Colon (tissue), 2 donors: ENCODE measurements at regions not wholly inside any gene's neighbourhood (a gene's known extent, or its start where the extent isn't known, plus 50 kb on each side); places are given as distances from the start of the nearest gene placed in this dataset.
"Not testable (repeated sequence)": the region's sequence is repeated elsewhere in the genome, so short reads cannot be mapped to it uniquely, and the experiment has no call there.

ENCODE experiments used
- FAIRE-seq: peaks from 2 replicates; lab custom pipeline; 2012; peaks lifted over from hg19 to GRCh38; lab: Jason Lieb, UNC
- donor health status: control.
- donor health status: control.

- no peak for FAIRE-seq
These were observed 407.7 kb upstream of the GRAMD2B start for GRCh38 chr5:126015235-126016181.

DNA sequence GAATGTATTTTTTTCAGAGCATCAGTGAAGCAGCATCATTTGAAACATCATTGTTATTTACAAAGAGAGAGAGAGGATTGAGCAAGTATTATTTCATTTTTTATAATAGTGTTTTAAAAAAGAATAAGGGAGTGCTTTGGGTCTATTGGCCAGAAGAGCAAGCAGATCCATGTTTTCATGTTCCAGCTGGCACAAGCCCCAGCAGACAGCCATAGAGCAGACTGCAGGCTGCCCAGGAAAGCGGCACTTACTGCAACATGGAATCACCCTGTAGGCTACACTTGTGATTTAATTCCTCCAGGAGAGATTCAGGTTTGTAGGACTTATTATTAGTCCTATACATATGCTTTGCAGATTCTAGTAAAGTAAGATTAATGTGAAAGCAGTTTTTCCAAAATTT is 407.0 kb upstream of the GRAMD2B start:
- no peak for FAIRE-seq

DNA sequence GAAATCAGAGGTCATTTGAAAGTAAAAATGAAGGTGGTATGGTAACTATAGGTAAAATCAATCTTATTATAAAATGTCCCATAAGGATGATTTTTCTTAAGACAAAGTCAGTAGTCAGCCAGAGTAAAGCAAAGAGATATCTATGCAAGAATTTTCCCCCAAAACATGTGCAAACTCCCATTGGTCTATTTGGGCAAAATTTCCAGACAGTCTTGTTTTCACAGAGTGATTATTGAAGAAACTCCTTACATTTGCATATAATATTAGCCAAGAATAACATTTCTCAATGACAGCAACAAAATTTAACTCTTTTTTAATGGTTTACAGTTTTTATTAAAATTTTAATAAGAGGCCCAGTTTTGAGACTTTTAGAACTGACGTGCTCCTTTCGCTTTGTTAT is 406.1 kb upstream of the GRAMD2B start:
- FAIRE-seq: no peak

DNA sequence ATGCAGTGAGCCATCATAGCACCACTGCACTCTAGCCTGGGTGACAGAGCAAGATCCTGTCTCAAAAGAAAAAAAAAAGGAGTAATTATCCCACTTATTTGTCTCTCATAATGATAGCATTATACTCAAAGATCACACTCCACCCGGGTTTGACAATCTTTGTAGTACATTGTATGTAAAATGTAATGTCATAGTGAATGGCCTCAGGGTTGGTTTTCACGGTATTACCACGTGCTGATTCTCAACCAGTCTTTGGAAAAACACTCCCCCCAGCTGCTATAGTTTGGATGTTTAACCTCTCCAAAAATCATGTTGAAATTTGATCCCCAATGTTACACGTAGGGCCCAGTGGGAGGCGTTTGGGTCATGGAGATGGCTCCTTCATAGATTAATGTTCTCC is 402.4 kb upstream of the GRAMD2B start:
- no peak for FAIRE-seq

- FAIRE-seq: no peak
These were observed 399.2 kb upstream of the GRAMD2B start for GRCh38 chr5:126023994-126024441.

- no peak for FAIRE-seq
These were observed 396.1 kb upstream of the GRAMD2B start for GRCh38 chr5:126027149-126027548.

GRCh38 chr5:126027652-126028051 is 395.6 kb upstream of the GRAMD2B start:
- FAIRE-seq: no peak

- FAIRE-seq: no peak
These were observed 394.9 kb upstream of the GRAMD2B start for GRCh38 chr5:126028336-126028735.

DNA sequence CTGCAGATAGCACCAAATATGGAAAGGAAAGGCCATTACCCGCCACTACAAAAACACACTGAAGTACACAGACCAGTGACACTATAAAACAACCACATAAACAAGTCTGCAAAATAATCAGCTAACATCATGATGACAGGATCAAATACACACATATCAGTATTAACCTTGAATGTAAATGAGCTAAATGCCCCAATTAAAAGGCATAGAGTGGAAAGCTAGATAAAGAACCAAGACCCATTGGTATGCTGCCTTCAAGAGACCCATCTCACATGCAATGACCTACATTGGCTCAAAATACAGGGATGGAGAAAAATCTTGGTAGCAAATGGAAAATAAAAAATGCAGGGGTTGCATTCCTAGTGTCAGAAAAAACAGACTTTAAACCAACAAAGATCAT is 393.9 kb upstream of the GRAMD2B start:
- not testable (repeated sequence) for FAIRE-seq

DNA sequence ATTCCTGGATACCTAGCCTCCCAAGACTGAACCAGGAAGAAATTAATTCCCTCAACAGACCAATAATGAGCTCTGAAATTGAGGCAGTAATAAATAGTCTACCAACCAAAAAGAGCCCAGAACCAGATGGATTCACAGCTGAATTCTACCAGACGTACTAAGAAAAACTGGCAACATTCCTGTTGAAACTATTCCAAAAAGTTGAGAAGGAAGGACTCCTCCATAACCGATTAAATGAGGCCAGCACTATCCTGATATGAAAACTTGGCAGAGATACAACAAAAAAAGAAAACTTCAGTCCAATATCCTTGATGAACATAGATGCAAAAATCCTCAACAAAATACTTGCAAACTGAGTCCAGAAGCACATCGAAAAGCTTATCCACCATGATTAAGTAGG is 392.5 kb upstream of the GRAMD2B start:
- FAIRE-seq: no peak

- no peak for FAIRE-seq
These were observed 391.1 kb upstream of the GRAMD2B start for GRCh38 chr5:126031989-126032716.

- no peak for FAIRE-seq
These were observed 379.5 kb upstream of the GRAMD2B start for GRCh38 chr5:126043688-126044087.

- FAIRE-seq: no peak
These were observed 379.0 kb upstream of the GRAMD2B start for GRCh38 chr5:126044111-126044668.

DNA sequence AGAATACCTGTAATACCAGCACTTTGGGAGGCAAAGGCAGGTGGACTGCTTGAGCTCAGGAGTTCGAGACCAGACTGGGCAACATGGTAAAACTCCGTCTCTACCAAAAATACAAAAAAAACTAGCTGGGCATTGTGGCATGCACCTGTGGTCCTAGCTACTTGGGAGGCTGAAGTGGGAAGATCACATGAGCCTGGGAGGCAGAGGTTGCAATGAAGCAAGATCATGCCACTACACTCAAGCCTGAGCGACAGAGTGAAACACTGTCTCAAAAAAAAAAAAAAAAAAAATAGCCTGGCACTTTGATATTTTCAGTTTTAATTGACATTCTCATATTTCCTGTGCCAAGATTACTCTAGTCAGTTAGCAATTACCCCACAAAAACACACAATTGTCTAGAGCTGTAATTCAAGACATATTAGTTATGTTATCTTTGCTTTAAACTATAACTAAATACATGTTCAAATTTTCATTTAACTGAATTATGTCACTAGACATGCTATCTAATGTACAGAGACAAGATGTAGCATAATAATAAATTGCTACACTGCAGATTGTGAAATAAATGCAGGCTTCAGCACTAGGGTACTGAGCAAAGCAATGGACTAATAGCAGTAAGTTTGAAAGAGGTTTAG is 378.2 kb upstream of the GRAMD2B start:
- no peak for FAIRE-seq

GRCh38 chr5:126046318-126046717 is 376.9 kb upstream of the GRAMD2B start:
- FAIRE-seq: no peak

DNA sequence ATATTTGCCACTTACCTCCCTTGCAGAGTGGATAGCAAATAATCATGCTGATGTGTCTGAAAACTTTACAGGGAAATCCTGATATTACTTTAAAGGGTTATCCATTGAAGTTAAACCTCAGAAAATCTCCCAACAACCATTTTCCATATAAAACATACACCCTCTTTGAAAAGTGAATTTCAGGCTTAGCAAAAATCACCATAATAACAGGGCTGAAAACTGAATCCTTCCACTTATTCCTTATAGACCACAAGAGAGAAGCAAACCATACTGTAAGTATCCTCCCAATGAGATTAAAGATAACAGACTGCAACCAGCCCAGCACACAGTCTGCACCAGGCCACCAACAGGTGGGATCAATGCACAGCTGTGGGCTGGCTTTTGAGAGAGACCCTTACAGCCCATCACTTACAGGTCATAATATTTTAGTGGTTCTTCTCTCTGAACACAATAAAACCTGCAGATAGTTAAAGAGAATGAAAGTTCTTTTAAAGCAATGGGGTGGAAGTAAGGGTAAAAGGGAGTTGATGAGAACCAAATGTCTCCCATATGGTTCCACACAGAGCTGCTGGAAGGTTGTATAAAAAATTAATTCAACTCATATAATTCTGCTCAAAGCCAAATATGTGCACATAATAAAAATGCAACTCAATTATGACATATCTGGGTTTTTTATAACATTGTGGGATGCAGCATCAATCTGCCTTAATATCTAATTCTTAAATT is 376.2 kb upstream of the GRAMD2B start:
- FAIRE-seq: no peak

GRCh38 chr5:126052120-126052519 is 371.1 kb upstream of the GRAMD2B start:
- no peak for FAIRE-seq

- FAIRE-seq: no peak
These were observed 370.4 kb upstream of the GRAMD2B start for GRCh38 chr5:126052791-126053190.

DNA sequence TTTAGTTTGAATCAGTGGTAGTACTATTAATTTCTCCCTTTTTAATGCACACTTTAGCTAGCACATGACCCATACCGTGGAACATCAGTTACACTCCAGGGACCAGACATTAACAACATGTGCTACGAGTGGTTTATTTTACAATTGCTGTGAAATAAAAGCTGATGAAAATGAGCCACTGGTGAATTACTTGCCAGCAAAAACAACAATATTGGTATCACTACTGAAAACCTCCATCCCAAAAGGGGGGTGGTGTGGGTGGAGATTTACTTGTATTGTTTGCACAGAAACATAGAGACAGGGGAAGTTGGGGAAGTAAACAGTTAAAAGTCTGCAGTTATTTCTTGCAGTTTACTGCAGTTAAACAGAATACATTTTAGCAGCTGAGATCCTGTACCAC is 369.6 kb upstream of the GRAMD2B start:
- no peak for FAIRE-seq

GRCh38 chr5:126054577-126055347 is 368.4 kb upstream of the GRAMD2B start:
- FAIRE-seq: no peak

DNA sequence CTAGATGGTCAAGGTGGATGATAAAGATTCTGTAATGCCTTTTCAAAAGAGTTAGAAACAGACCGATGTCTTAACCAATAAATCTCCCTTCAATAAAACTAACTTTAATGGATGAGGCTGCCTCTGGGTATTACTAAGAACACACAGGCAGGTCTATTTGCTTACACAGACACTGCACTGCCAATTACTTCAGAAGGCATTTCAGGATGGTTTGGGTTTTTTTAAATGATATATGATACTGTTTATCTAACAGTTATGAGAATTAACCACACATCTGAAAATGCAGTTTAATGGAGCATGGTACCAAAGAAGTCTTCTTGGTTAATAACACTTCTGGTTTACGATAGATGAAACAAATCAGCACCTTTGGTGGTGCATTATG is 367.9 kb upstream of the GRAMD2B start:
- FAIRE-seq: no peak
